HG03558 (cell line): ENCODE measurements at regions not wholly inside any gene's neighbourhood (a gene's known extent, or its start where the extent isn't known, plus 50 kb on each side); places are given as distances from the start of the nearest gene placed in this dataset.
"Not testable (repeated sequence)": the region's sequence is repeated elsewhere in the genome, so short reads cannot be mapped to it uniquely, and the experiment has no call there.

Source experiments
- ATAC-seq: cut with Tn5 transposase; IDR thresholded peaks from one replicate; pipeline ENCODE4 v1.9.1; 2021; ENCODE audit warnings: moderate number of reproducible peaks; ENCODE audit not compliant: unreplicated experiment; ENCODE audit errors: extremely low read depth

- ATAC-seq = no peak
Measured at GRCh38 chr3:102032491-102033383, 183.4 kb downstream of the NFKBIZ start.

- ATAC-seq = peak; percentile 38
Measured at GRCh38 chr3:102034639-102035451, 185.5 kb downstream of the NFKBIZ start.

GRCh38 chr3:102036017-102036416, 186.7 kb downstream of the NFKBIZ start:
- ATAC-seq = no peak

GRCh38 chr3:102036472-102036871, 187.2 kb downstream of the NFKBIZ start:
- no peak for ATAC-seq

GRCh38 chr3:102037209-102037608, 187.9 kb downstream of the NFKBIZ start:
- ATAC-seq = no peak

GRCh38 chr3:102037791-102038190, 188.5 kb downstream of the NFKBIZ start:
- ATAC-seq = no peak

- ATAC-seq = peak; percentile 61
Measured at GRCh38 chr3:102038477-102039142, 189.3 kb downstream of the NFKBIZ start.

- not testable (repeated sequence) for ATAC-seq
Measured at GRCh38 chr3:102040144-102040543, 190.8 kb downstream of the NFKBIZ start.

- peak; percentile 57 for ATAC-seq
Measured at GRCh38 chr3:102053375-102053989, 204.2 kb downstream of the NFKBIZ start.

GRCh38 chr3:102054543-102055080, 205.3 kb downstream of the NFKBIZ start:
- no peak for ATAC-seq

- peak; percentile 65 for ATAC-seq
Measured at GRCh38 chr3:102057781-102058421, 208.6 kb downstream of the NFKBIZ start.

- ATAC-seq = peak; percentile 57
Measured at GRCh38 chr3:102059145-102059943, 210.0 kb downstream of the NFKBIZ start.

- ATAC-seq = no peak
Measured at GRCh38 chr3:102060814-102061213, 211.5 kb downstream of the NFKBIZ start.

- no peak for ATAC-seq
Measured at GRCh38 chr3:102063572-102063971, 214.3 kb downstream of the NFKBIZ start.

GRCh38 chr3:102066470-102066869, 217.2 kb downstream of the NFKBIZ start:
- ATAC-seq = no peak

- ATAC-seq = no peak
Measured at GRCh38 chr3:102068327-102068726, 219.0 kb downstream of the NFKBIZ start.

- ATAC-seq = no peak
Measured at GRCh38 chr3:102068736-102069135, 219.4 kb downstream of the NFKBIZ start.

- no peak for ATAC-seq
Measured at GRCh38 chr3:102069211-102069662, 219.9 kb downstream of the NFKBIZ start.

GRCh38 chr3:102074946-102075345, 225.6 kb downstream of the NFKBIZ start:
- no peak for ATAC-seq
